K562 (cell line): ENCODE measurements at regions not wholly inside any gene's neighbourhood (a gene's known extent, or its start where the extent isn't known, plus 50 kb on each side); places are given as distances from the start of the nearest gene placed in this dataset.

Experiments
- CTCF ChIP-seq, 3 experiments: IDR thresholded peaks in 2 of 3; conservative IDR thresholded peaks in 1 of 3; 2 replicates each; pipeline ENCODE4 v1.5.1; 2011 to 2012; ENCODE audit warnings: low read length in 3 of 3, mild to moderate bottlenecking in 3 of 3, control low read depth in 2 of 3, improper control_type of control experiment in 1 of 3, inconsistent platforms in 1 of 3, low read depth in 1 of 3, mixed read lengths in 1 of 3, moderate library complexity in 1 of 3; ENCODE audit not compliant: insufficient read depth in 2 of 3
- ELF4 ChIP-seq: fragments of 450-650 bp; formaldehyde crosslinking; IDR thresholded peaks from 2 replicates; pipeline ENCODE4 v1.4.0; 2022; ENCODE audit warnings: missing genetic modification characterization
- MXI1 ChIP-seq: IDR thresholded peaks from 2 replicates; pipeline ENCODE4 v1.6.1; 2011; ENCODE audit warnings: low read depth, mild to moderate bottlenecking, improper control_type of control experiment, low read length
- POLR2A ChIP-seq: fragments of 450-650 bp; conservative IDR thresholded peaks from 2 replicates; pipeline ENCODE4 v1.6.1; 2016
- POLR2AphosphoS5 ChIP-seq: IDR thresholded peaks from 2 replicates; pipeline ENCODE4 v1.6.1; 2011; ENCODE audit warnings: mild to moderate bottlenecking, low read depth, low read length, moderate library complexity; ENCODE audit not compliant: control insufficient read depth, insufficient read depth
- RFX7 ChIP-seq: fragments of 250-450 bp; sonication (Bioruptor Pico); IDR thresholded peaks from 2 replicates; pipeline ENCODE4 v1.5.1; 2021; ENCODE audit warnings: mild to moderate bottlenecking
- TEAD4 ChIP-seq, 2 experiments: sonication (generic) in 1 of 2; formaldehyde crosslinking in 1 of 2; IDR thresholded peaks; 2 replicates each; pipeline versions ENCODE4 v1.6.1 to v1.8.0; 2012 to 2022; ENCODE audit warnings: borderline replicate concordance in 1 of 2, inconsistent platforms in 1 of 2, low read length in 1 of 2, mild to moderate bottlenecking in 1 of 2, missing genetic modification reagents in 1 of 2

GRCh38 chr14:84108746-84109457, 1421.0 kb upstream of the FLRT2 start:
- TF ChIP-seq POLR2A (no peak), ELF4 (CRISPR knock-in tag) (no peak), POLR2AphosphoS5 (no peak), CTCF (IDR thresholded peaks at IDR 0.05 in 2 of 3, conservative IDR thresholded peaks at IDR 0.05 in 1 of 3; ENCODE audit: insufficient read depth in 2 of 3, low read depth in 1 of 3, low read length in 3 of 3) (no peak), MXI1 (no peak), RFX7 (CRISPR knock-in tag) (no peak), TEAD4 (IDR thresholded peaks at IDR 0.05; ENCODE audit: low read length) (no peak), TEAD4 (CRISPR knock-in tag; IDR thresholded peaks at IDR 0.05; ENCODE audit: borderline replicate concordance) (no peak)
